CD4-positive, alpha-beta T cell treated with Interleukin-21 for 1 hour (primary cell): ENCODE measurements at regions not wholly inside any gene's neighbourhood (a gene's known extent, or its start where the extent isn't known, plus 50 kb on each side); places are given as distances from the start of the nearest gene placed in this dataset.
"Not testable (repeated sequence)": the region's sequence is repeated elsewhere in the genome, so short reads cannot be mapped to it uniquely, and the experiment has no call there.

Source experiments
- DNase-seq: peaks from one replicate; pipeline ENCODE4 v3.0.0-alpha.2; 2020

- no peak for DNase-seq
These were observed 172.4 kb upstream of the MAGEB16 start for GRCh38 chrX:35625714-35626113.

GRCh38 chrX:35626124-35626523, 172.0 kb upstream of the MAGEB16 start:
- no peak for DNase-seq

GRCh38 chrX:35635971-35636370, 162.2 kb upstream of the MAGEB16 start:
- DNase-seq = not testable (repeated sequence)

- DNase-seq = no peak
These were observed 133.3 kb upstream of the MAGEB16 start for GRCh38 chrX:35664833-35665232.

GRCh38 chrX:35665311-35665710, 132.8 kb upstream of the MAGEB16 start:
- no peak for DNase-seq

- no peak for DNase-seq
These were observed 127.3 kb upstream of the MAGEB16 start for GRCh38 chrX:35670889-35671288.

DNA sequence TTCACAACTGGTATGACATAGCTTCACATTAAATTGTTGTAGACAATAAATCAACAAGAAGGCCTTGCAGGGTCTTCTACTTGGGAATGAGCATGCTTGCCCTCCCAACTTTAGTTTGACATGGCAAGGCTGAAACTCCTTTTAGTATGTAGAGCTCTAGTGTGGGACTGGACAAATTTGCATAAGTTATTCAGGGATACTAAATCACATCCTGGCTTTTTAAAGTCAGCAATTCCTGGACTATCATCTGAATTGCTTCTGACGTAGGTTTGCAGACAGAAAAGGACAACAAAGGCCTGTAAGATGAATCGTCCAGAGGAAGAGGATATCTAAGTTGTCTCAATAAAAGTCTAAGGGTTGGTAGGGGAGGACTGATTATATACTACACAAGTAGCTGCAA, 123.0 kb upstream of the MAGEB16 start:
- no peak for DNase-seq

- no peak for DNase-seq
These were observed 117.2 kb upstream of the MAGEB16 start for GRCh38 chrX:35680940-35681346.

DNA sequence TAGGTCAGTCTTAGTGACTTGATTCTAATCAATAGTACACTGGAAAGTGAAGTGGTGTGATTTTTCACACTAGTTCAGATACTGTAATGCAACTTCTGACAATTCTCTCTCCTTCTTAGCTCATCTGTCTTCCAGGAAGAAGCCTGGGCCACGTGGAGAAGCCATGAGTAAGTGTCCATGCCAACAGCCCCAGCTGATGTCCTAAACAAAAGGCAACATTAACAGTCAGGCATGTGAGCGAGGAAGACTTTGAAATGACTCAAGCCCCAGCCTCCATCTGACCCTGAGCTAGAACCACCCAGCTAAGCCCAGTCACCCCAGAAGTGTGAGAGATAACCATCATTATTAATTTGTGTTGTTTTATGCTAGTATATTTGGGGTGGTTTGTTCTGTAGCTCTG, 115.7 kb upstream of the MAGEB16 start:
- DNase-seq = no peak

DNA sequence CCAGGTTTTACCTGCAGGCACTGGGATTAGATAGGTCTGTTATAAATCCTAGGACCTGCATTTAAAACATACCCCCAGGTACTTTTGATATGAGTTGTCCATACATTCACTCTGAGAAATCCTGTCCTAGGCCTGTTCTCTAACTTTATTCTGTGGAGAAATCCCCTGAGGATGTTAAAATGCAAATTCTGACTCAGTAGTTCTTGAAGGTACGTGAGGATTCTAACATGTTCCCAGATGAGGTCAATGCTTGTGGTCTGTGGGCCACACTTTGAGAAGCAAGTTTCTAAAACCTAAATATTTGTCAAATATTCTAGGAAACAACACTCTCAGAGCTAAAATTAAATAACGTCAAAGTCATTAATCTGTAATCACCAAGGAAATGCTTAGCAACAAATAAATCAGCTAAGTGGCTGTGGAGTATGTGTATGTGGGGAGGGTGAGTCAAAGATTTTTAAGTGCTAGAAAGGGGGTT, 101.3 kb upstream of the MAGEB16 start:
- no peak for DNase-seq

- DNase-seq = no peak
These were observed 98.5 kb upstream of the MAGEB16 start for GRCh38 chrX:35699642-35700041.

GRCh38 chrX:35700121-35700520, 98.0 kb upstream of the MAGEB16 start:
- DNase-seq = no peak

- no peak for DNase-seq
These were observed 86.9 kb upstream of the MAGEB16 start for GRCh38 chrX:35711281-35711680.

GRCh38 chrX:35722128-35722527, 76.0 kb upstream of the MAGEB16 start:
- no peak for DNase-seq

DNA sequence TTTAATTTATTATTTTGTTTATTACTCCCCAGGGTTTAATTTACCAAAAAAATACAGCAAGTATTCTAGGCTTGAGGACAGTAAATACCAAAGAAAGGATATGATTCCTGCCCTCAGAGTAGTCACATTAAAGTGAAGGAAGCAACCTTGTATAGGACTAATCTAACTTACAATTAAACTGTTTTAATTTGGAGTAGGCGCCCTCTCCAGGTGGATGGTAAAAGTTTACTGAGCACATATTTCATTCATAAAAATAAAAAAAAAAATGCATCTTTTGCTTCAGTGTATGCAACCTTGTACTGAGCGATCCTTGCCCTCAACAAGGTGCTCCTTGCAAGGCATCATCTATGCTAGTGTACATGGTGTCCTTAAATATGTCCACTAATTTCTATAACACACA, 72.0 kb upstream of the MAGEB16 start:
- DNase-seq = no peak

DNA sequence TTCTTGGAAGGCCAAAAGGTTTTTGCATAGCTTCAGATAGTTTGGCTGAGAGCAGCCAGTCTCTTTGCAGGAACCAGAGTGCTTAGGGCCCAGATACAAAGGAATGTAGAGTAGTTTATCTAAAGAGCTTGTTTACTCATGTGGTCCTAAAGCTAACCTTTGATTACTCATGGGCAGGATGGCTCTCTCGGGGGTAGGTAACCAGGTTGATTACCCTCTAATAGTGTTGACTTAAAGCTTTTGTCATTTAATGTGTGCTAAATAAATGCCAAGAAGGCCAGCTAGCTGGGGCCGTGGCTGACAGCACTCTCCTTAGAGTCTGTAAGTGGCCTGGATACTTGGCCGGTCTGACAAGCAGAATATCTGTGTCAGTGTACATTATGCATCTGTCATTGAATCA, 69.7 kb upstream of the MAGEB16 start:
- no peak for DNase-seq

GRCh38 chrX:35733879-35734278, 64.3 kb upstream of the MAGEB16 start:
- DNase-seq = no peak

- DNase-seq = no peak
These were observed 57.0 kb upstream of the MAGEB16 start for GRCh38 chrX:35741142-35741541.

GRCh38 chrX:35743331-35743730, 54.8 kb upstream of the MAGEB16 start:
- no peak for DNase-seq
